Heart left ventricle (tissue), 16 donors: ENCODE measurements at regions not wholly inside any gene's neighbourhood (a gene's known extent, or its start where the extent isn't known, plus 50 kb on each side); places are given as distances from the start of the nearest gene placed in this dataset.

Source experiments
- ATAC-seq, 4 donors: fragments of 200-7000 bp; cut with Tn5 transposase; one replicate each; pipeline ENCODE4 v1.9.1; 2020 to 2022; ENCODE audit warnings: moderate library complexity in 4 of 4, mild to moderate bottlenecking in 3 of 4, moderate number of reproducible peaks in 1 of 4
- DNase-seq, 5 donors: peaks; one replicate each; pipeline ENCODE4 v3.0.0-alpha.2; 2020
- H3K27ac ChIP-seq, 12 donors: fragments of 200-600 bp; sonication (generic) in 4 of 12; one replicate each; pipeline versions ENCODE4 v1.5.0 to v1.8.0; 2016 to 2022; ENCODE audit warnings: mild to moderate bottlenecking in 2 of 12
- H3K27me3 ChIP-seq, 9 donors: fragments of 200-600 bp; sonication (generic) in 2 of 9; one replicate each; pipeline versions ENCODE4 v1.5.1 to v1.8.0; 2016 to 2022; ENCODE audit warnings: mild to moderate bottlenecking in 3 of 9
- H3K36me3 ChIP-seq, 9 donors: fragments of 200-600 bp; sonication (generic) in 2 of 9; one replicate each; pipeline versions ENCODE4 v1.5.0 to v1.8.0; 2018 to 2022; ENCODE audit warnings: mild to moderate bottlenecking in 2 of 9
- H3K4me1 ChIP-seq, 12 donors: fragments of 200-600 bp; sonication (generic) in 4 of 12; one replicate each; pipeline versions ENCODE4 v1.5.0 to v1.8.0; 2016 to 2022; ENCODE audit warnings: mild to moderate bottlenecking in 3 of 12
- H3K4me3 ChIP-seq, 12 donors: fragments of 200-600 bp; sonication (generic) in 4 of 12; one replicate each; pipeline versions ENCODE4 v1.5.0 to v1.8.0; 2017 to 2022; ENCODE audit warnings: mild to moderate bottlenecking in 9 of 12, moderate library complexity in 4 of 12
- H3K9me3 ChIP-seq, 12 donors: fragments of 200-600 bp; sonication (generic) in 4 of 12; one replicate each; pipeline versions ENCODE4 v1.5.0 to v1.8.0; 2016 to 2022; ENCODE audit warnings: mild to moderate bottlenecking in 1 of 12
- CTCF ChIP-seq, 12 donors: fragments of 200-600 bp; sonication (generic) in 4 of 12; IDR thresholded peaks; one replicate each; pipeline versions ENCODE4 v1.5.0 to v1.8.0; 2018 to 2022; ENCODE audit warnings: antibody characterized with exemption in 12 of 12, mild to moderate bottlenecking in 5 of 12
- POLR2A ChIP-seq, 2 donors: fragments of 450-650 bp; IDR thresholded peaks; one replicate each; pipeline ENCODE4 v1.6.1; 2017; ENCODE audit warnings: antibody characterized with exemption in 2 of 2, mild to moderate bottlenecking in 2 of 2, moderate library complexity in 2 of 2
- WGBS, 4 donors: extraction: QIAGEN DNeasy Blood & Tissue Kit in 2 of 4; methylation state at CpG; one replicate each; pipeline versions ENCODE4 v1.1.5 to v1.1.7; 2013 to 2018; 5-methylcytosine and 5-hydroxymethylcytosine counted together
- intact Hi-C, 10 donors: fragments of 100-400 bp; cut with DNase I; formaldehyde crosslinking; loops; one replicate each; pipeline versions ENCODE4 v1.11.1 to v1.14.2; 2022
- donor health status: ischemic (EF 13 %, LVEDD 7.1; RV severe dilation, severe dysfunction).
- donor health status: healthy with polysubstance abuse.
- donor health status: DM: no; HTN: yes; CAD: no.
- donor health status: DM: no; HTN: no; CAD: no.
- donor health status: ischemic (EF 25% LVEDD 6.9; RV normal size, moderate dysfunction).
- donor health status: ischemic (EF 25% LVEDD 5.7; RV mildly dilated, moderate dysfunction).
- donor health status: healthy.
- donor health status: DM: yes; HTN: yes; CAD: no.
- donor health status: ischemic (EF 35%, LVEDD 5.7; RV mildly dilated, moderate dysfunction).
- donor health status: nonischemic (EF 11% LVEDD 7.7; RV severe dilation, severe dysfunction).
- donor health status: DM: yes; HTN: yes; CAD: no.
- donor health status: PGD.
- donor health status: ischemic (EF 29% LVEDD 5.4; RV normal size, mild dysfunction).
- donor health status: nonischemic (EF 23%, LVEDD 6.1; RV moderate dilation, normal function).

- Histone ChIP-seq H3K4me1 (peaks cover 0 to 28% (median 11%) of the 10 kb centered on the region in 12 donors), H3K9me3 (no peaks in the 10 kb centered on the region), H3K27ac (peak overlapping the region in 5 of 12 donors; percentile 1 to 39 (median 20)), H3K4me3 (no peak overlapping the region), H3K27me3 (no peaks in the 10 kb centered on the region), H3K36me3 (no peaks in the 10 kb centered on the region)
- ATAC-seq (peak in 3 of 4 donors; percentile 54 to 79 (median 57)), DNase-seq (no peak)
- intact Hi-C loops, result loop anchor here in 1 of 10 donors (5.0 kb wide), 1 partner anchor 132 kb away; the partner anchor contains the start of gene EMCN
- 31 to 33% (median 32%) methylated on average over 1 of the region's 1 CpG for WGBS, 4 donors
- TF ChIP-seq CTCF (IDR thresholded peaks at IDR 0.05), result no peak
- no peak for TF ChIP-seq POLR2A (IDR thresholded peaks at IDR 0.05)
Observed at GRCh38 chr4:100649417-100649816, 131.6 kb upstream of the EMCN start.

DNA sequence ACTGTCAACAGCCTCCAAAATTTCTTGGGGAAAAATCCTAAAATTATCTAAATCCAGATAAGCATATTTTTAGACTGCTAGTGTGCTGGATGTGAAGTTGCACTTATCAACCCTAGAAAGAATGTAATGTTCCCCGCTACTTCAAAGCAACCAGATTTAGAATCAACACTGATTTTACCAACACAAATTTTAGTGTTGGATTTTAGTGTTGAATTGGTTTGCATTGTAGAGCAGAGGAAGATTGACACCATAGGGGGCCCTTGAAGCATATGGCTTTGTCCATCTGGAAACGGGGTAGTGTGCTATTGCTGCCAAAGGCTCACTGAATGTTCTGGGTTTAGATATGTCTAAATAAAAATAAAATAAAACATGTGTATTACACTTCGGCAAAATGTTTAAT, 126.3 kb upstream of the EMCN start:
- 52 to 69% (median 62%) methylated on average over 3 of the region's 3 CpGs for WGBS, 4 donors
- TF ChIP-seq CTCF (IDR thresholded peaks at IDR 0.05), result no peak
- TF ChIP-seq POLR2A (IDR thresholded peaks at IDR 0.05), result no peak
- Histone ChIP-seq H3K9me3 (no peaks in the 10 kb centered on the region), H3K36me3 (no peaks in the 10 kb centered on the region), H3K4me3 (no peak overlapping the region), H3K27me3 (no peaks in the 10 kb centered on the region), H3K27ac (no peak overlapping the region), H3K4me1 (peaks cover 0 to 14% (median 6%) of the 10 kb centered on the region in 12 donors)
- ATAC-seq (no peak), DNase-seq (no peak)
- intact Hi-C loops, result no loop called here

- ATAC-seq, result no peak
Observed at GRCh38 chr4:100641336-100641735, 123.5 kb upstream of the EMCN start.

GRCh38 chr4:100635899-100636298, 118.1 kb upstream of the EMCN start:
- intact Hi-C loops, result no loop called here
- Histone ChIP-seq H3K27me3 (no peaks in the 10 kb centered on the region), H3K4me3 (no peak overlapping the region), H3K9me3 (peaks cover 0 to 27% (median 3%) of the 10 kb centered on the region in 12 donors), H3K36me3 (no peaks in the 10 kb centered on the region), H3K27ac (no peak overlapping the region), H3K4me1 (no peaks in the 10 kb centered on the region)
- DNase-seq, result no peak
- TF ChIP-seq POLR2A (IDR thresholded peaks at IDR 0.05) (no peak), CTCF (IDR thresholded peaks at IDR 0.05) (no peak)
- ATAC-seq, result no peak

More at GRCh38 chr4:100641336-100641735, 123.5 kb upstream of the EMCN start:
- TF ChIP-seq POLR2A (IDR thresholded peaks at IDR 0.05) (no peak), CTCF (IDR thresholded peaks at IDR 0.05) (no peak)
- no peaks in the 10 kb centered on the region for H3K27me3 ChIP-seq
- intact Hi-C loops, result no loop called here
- peaks cover 0 to 2% (median 0%) of the 10 kb centered on the region in 12 donors for H3K4me1 ChIP-seq
- H3K9me3 ChIP-seq, result peaks cover 0 to 24% (median 3%) of the 10 kb centered on the region in 12 donors
- H3K36me3 ChIP-seq, result no peaks in the 10 kb centered on the region
- DNase-seq, result no peak
- H3K4me3 ChIP-seq, result no peak overlapping the region
- H3K27ac ChIP-seq, result no peak overlapping the region
